ENCODE measurements at regions not wholly inside any gene's neighbourhood (a gene's known extent, or its start where the extent isn't known, plus 50 kb on each side); places are given as distances from the start of the nearest gene placed in this dataset.

DNA sequence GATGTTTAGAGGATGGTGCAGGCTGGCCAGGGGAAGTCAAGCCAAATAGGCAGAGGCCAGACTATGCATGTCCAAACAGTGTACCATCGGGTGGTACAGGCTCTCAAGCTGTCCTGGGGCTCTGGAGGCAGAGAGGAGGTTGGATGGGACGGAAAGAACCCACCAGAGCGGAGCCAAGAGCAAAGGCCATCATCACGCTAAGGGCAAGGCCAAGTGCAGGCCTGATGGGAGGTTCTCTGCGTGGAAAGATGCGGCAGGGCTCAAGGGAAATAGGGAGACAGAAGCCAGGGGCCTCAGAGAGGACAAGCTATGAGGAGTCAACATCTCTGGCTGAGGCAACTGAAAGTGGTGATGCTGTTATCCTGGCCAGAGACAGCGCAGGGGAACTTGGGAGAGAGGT is 102.7 kb downstream of the ASB7 start:
- TF ChIP-seq, protein P1, sequence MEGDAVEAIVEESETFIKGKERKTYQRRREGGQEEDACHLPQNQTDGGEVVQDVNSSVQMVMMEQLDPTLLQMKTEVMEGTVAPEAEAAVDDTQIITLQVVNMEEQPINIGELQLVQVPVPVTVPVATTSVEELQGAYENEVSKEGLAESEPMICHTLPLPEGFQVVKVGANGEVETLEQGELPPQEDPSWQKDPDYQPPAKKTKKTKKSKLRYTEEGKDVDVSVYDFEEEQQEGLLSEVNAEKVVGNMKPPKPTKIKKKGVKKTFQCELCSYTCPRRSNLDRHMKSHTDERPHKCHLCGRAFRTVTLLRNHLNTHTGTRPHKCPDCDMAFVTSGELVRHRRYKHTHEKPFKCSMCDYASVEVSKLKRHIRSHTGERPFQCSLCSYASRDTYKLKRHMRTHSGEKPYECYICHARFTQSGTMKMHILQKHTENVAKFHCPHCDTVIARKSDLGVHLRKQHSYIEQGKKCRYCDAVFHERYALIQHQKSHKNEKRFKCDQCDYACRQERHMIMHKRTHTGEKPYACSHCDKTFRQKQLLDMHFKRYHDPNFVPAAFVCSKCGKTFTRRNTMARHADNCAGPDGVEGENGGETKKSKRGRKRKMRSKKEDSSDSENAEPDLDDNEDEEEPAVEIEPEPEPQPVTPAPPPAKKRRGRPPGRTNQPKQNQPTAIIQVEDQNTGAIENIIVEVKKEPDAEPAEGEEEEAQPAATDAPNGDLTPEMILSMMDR (tag by site-specific recombination; IDR thresholded peaks at IDR 0.05): no peak
- TF ChIP-seq ZNF274 (IDR thresholded peaks at IDR 0.05; ENCODE audit: low read length): no peak
- no peak for TF ChIP-seq ZNF274 (tag by site-specific recombination; IDR thresholded peaks at IDR 0.05; ENCODE audit: borderline replicate concordance)
- TF ChIP-seq ZNF239 (tag by site-specific recombination; IDR thresholded peaks at IDR 0.05): no peak
- TF ChIP-seq SCRT2 (tag by site-specific recombination; IDR thresholded peaks at IDR 0.05): no peak
- TF ChIP-seq, protein P2, sequence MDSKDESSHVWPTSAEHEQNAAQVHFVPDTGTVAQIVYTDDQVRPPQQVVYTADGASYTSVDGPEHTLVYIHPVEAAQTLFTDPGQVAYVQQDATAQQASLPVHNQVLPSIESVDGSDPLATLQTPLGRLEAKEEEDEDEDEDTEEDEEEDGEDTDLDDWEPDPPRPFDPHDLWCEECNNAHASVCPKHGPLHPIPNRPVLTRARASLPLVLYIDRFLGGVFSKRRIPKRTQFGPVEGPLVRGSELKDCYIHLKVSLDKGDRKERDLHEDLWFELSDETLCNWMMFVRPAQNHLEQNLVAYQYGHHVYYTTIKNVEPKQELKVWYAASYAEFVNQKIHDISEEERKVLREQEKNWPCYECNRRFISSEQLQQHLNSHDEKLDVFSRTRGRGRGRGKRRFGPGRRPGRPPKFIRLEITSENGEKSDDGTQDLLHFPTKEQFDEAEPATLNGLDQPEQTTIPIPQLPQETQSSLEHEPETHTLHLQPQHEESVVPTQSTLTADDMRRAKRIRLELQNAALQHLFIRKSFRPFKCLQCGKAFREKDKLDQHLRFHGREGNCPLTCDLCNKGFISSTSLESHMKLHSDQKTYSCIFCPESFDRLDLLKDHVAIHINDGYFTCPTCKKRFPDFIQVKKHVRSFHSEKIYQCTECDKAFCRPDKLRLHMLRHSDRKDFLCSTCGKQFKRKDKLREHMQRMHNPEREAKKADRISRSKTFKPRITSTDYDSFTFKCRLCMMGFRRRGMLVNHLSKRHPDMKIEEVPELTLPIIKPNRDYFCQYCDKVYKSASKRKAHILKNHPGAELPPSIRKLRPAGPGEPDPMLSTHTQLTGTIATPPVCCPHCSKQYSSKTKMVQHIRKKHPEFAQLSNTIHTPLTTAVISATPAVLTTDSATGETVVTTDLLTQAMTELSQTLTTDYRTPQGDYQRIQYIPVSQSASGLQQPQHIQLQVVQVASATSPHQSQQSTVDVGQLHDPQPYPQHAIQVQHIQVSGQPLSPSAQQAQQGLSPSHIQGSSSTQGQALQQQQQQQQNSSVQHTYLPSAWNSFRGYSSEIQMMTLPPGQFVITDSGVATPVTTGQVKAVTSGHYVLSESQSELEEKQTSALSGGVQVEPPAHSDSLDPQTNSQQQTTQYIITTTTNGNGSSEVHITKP (tag by site-specific recombination; IDR thresholded peaks at IDR 0.05): no peak
- no peak for TF ChIP-seq ZNF138 (tag by site-specific recombination; IDR thresholded peaks at IDR 0.05; ENCODE audit: borderline replicate concordance)
- no peak for TF ChIP-seq ZNF350 (tag by site-specific recombination; IDR thresholded peaks at IDR 0.05)
- TF ChIP-seq, protein P3, sequence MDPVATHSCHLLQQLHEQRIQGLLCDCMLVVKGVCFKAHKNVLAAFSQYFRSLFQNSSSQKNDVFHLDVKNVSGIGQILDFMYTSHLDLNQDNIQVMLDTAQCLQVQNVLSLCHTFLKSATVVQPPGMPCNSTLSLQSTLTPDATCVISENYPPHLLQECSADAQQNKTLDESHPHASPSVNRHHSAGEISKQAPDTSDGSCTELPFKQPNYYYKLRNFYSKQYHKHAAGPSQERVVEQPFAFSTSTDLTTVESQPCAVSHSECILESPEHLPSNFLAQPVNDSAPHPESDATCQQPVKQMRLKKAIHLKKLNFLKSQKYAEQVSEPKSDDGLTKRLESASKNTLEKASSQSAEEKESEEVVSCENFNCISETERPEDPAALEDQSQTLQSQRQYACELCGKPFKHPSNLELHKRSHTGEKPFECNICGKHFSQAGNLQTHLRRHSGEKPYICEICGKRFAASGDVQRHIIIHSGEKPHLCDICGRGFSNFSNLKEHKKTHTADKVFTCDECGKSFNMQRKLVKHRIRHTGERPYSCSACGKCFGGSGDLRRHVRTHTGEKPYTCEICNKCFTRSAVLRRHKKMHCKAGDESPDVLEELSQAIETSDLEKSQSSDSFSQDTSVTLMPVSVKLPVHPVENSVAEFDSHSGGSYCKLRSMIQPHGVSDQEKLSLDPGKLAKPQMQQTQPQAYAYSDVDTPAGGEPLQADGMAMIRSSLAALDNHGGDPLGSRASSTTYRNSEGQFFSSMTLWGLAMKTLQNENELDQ (tag by site-specific recombination; IDR thresholded peaks at IDR 0.05; ENCODE audit: low read depth): no peak

Measured in HEK293 (cell line).